ENCODE measurements at regions not wholly inside any gene's neighbourhood (a gene's known extent, or its start where the extent isn't known, plus 50 kb on each side); places are given as distances from the start of the nearest gene placed in this dataset.

DNA sequence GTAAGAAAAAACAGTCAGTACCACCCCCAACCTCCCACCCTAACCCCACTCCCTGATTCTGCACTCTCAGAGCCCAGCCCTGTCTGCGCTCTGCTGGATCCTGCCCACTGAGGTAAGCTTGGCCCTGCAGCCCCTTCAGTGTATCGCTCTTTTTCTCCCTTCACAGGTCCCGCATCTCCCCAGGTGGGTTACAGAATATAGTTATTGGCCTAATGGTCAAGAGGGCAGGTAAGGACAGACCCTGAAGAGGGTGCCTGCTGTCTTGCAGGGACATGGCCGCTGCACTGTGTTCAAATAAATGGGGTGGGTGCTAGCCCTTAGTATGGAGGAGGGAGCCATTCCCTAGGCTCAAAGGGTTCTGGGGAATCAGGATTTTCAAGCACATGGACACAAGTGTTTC lies 135.7 kb downstream of the ADSS2 start:
- Histone ChIP-seq H3K14ac (ENCODE audit: low read length in 2 of 2) (no peak overlapping the region), H2BK120ac (ENCODE audit: low read depth, low read length) (no peak overlapping the region), H2AFZ (ENCODE audit: low read depth, low read length) (no peak overlapping the region), H2BK15ac (ENCODE audit: low read depth, poor library complexity, severe bottlenecking) (no peak overlapping the region), H3K4me3 (ENCODE audit: insufficient read depth in 1 of 2, low read depth in 1 of 2, low read length in 2 of 2) (no peak overlapping the region), H3K4me1 (ENCODE audit: control insufficient read depth, insufficient read depth, low read depth, low read length) (no peaks in the 10 kb centered on the region), H3K27me3 (ENCODE audit: control insufficient read depth in 1 of 2, insufficient read depth in 1 of 2, low read length in 2 of 2) (no peaks in the 10 kb centered on the region), H3K18ac (ENCODE audit: low read depth in 1 of 2, low read length in 2 of 2) (no peak overlapping the region), H3K4ac (ENCODE audit: low read depth in 1 of 2, low read length in 2 of 2) (no peak overlapping the region), H3K27ac (ENCODE audit: low read length, poor library complexity, severe bottlenecking) (no peak overlapping the region), H3K4me2 (ENCODE audit: low read length, poor library complexity, severe bottlenecking) (no peak overlapping the region), H3K79me1 (replicated peaks; ENCODE audit: low read length, poor library complexity, severe bottlenecking) (no peaks in the 10 kb centered on the region), H3K9ac (ENCODE audit: low read length) (no peak overlapping the region), H3K23ac (ENCODE audit: low read length in 2 of 2) (no peak overlapping the region), H4K8ac (ENCODE audit: low read length) (no peak overlapping the region), H4K91ac (ENCODE audit: low read length) (no peak overlapping the region), H3K9me3 (ENCODE audit: control insufficient read depth, low read length) (no peaks in the 10 kb centered on the region), H2AK5ac (ENCODE audit: low read length, severe bottlenecking) (no peak overlapping the region), H2BK12ac (ENCODE audit: low read length in 2 of 2) (no peak overlapping the region), H3K36me3 (ENCODE audit: control insufficient read depth in 1 of 2, insufficient read depth in 2 of 2, low read depth in 1 of 2, low read length in 2 of 2) (no peaks in the 10 kb centered on the region), H2BK5ac (ENCODE audit: low read depth, low read length, poor library complexity, severe bottlenecking) (no peak overlapping the region)
- WGBS = 94% methylated on average over 4 of the region's 4 CpGs
- DNase-seq = no peak

DNA sequence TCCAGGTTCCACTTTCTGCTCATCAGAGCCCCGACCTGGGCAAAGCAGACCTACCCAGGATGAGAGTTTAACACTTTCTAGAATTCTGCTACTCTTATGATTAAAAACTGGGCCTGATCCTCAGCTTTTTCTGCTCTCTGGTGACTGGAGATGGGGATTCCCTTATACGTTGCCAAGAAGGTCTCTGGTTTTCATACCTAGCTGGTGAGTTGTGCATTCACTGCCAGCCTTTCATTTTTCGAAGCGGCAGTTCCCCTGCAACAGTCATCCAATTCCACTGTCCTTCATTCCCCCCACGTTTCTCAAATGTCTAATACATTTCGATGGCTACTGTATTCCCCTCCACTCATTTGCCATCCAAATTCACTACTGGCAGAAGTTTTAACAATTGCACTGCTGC lies 135.3 kb downstream of the ADSS2 start:
- no peak overlapping the region for H2BK5ac ChIP-seq (ENCODE audit: low read depth, low read length, poor library complexity, severe bottlenecking)
- no peak overlapping the region for H3K4ac ChIP-seq (ENCODE audit: low read depth in 1 of 2, low read length in 2 of 2)
- no peaks in the 10 kb centered on the region for H3K9me3 ChIP-seq (ENCODE audit: control insufficient read depth, low read length)
- DNase-seq = no peak
- no peak overlapping the region for H2BK12ac ChIP-seq (ENCODE audit: low read length in 2 of 2)
- H2AFZ ChIP-seq (ENCODE audit: low read depth, low read length) = no peak overlapping the region
- no peak overlapping the region for H3K4me2 ChIP-seq (ENCODE audit: low read length, poor library complexity, severe bottlenecking)
- H3K4me1 ChIP-seq (ENCODE audit: control insufficient read depth, insufficient read depth, low read depth, low read length) = no peaks in the 10 kb centered on the region
- WGBS = 88% methylated on average over 6 of the region's 6 CpGs
- H3K9ac ChIP-seq (ENCODE audit: low read length) = no peak overlapping the region
- H4K8ac ChIP-seq (ENCODE audit: low read length) = no peak overlapping the region
- H3K4me3 ChIP-seq (ENCODE audit: insufficient read depth in 1 of 2, low read depth in 1 of 2, low read length in 2 of 2) = no peak overlapping the region
- H4K91ac ChIP-seq (ENCODE audit: low read length) = no peak overlapping the region
- no peak overlapping the region for H3K14ac ChIP-seq (ENCODE audit: low read length in 2 of 2)
- no peak overlapping the region for H2BK120ac ChIP-seq (ENCODE audit: low read depth, low read length)
- H2AK5ac ChIP-seq (ENCODE audit: low read length, severe bottlenecking) = no peak overlapping the region
- no peak overlapping the region for H2BK15ac ChIP-seq (ENCODE audit: low read depth, poor library complexity, severe bottlenecking)
- H3K36me3 ChIP-seq (ENCODE audit: control insufficient read depth in 1 of 2, insufficient read depth in 2 of 2, low read depth in 1 of 2, low read length in 2 of 2) = no peaks in the 10 kb centered on the region
- H3K23ac ChIP-seq (ENCODE audit: low read length in 2 of 2) = no peak overlapping the region
- H3K79me1 ChIP-seq (replicated peaks; ENCODE audit: low read length, poor library complexity, severe bottlenecking) = no peaks in the 10 kb centered on the region
- H3K18ac ChIP-seq (ENCODE audit: low read depth in 1 of 2, low read length in 2 of 2) = no peak overlapping the region
- no peak overlapping the region for H3K27ac ChIP-seq (ENCODE audit: low read length, poor library complexity, severe bottlenecking)
- no peaks in the 10 kb centered on the region for H3K27me3 ChIP-seq (ENCODE audit: control insufficient read depth in 1 of 2, insufficient read depth in 1 of 2, low read length in 2 of 2)

DNA sequence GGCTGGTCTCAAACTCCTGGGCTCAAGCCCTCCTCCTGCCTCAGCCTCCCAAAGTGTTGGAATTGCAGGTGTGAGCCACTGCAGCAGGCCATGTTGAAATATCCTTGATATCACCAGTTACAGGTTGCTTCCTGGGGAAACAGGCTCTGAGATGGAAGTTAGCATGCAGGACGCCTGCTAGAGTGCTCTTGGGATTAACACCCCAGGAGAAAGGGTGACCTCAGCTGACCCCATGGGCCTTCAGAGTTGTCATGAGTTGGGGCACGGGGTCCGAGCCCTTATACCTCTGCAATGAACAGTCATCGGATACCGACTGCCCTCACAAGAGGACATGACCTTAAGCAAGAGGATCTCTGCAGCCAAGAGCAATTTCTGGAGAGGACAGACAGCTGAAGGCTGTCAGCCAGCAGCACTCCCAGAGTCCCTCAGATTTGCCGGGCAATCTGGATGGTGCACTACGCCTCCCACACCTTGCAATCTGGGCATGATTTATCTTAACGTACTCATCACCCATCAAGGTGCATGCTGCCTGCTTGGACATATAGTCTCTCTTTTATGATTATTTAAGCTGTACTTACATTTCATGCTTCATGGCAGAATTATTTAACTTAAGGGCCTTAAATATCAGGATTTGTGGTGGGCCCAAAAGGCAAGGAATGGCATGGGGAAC lies 134.6 kb downstream of the ADSS2 start:
- Histone ChIP-seq H2BK15ac (ENCODE audit: low read depth, poor library complexity, severe bottlenecking) (no peak overlapping the region), H3K79me1 (replicated peaks; ENCODE audit: low read length, poor library complexity, severe bottlenecking) (no peaks in the 10 kb centered on the region), H3K27me3 (ENCODE audit: control insufficient read depth in 1 of 2, insufficient read depth in 1 of 2, low read length in 2 of 2) (no peaks in the 10 kb centered on the region), H3K9me3 (ENCODE audit: control insufficient read depth, low read length) (no peaks in the 10 kb centered on the region), H2BK12ac (ENCODE audit: low read length in 2 of 2) (no peak overlapping the region), H3K4me1 (ENCODE audit: control insufficient read depth, insufficient read depth, low read depth, low read length) (no peaks in the 10 kb centered on the region), H3K4me3 (ENCODE audit: insufficient read depth in 1 of 2, low read depth in 1 of 2, low read length in 2 of 2) (no peak overlapping the region), H3K4me2 (ENCODE audit: low read length, poor library complexity, severe bottlenecking) (no peak overlapping the region), H3K14ac (ENCODE audit: low read length in 2 of 2) (no peak overlapping the region), H2AFZ (ENCODE audit: low read depth, low read length) (no peak overlapping the region), H3K9ac (ENCODE audit: low read length) (no peak overlapping the region), H3K4ac (ENCODE audit: low read depth in 1 of 2, low read length in 2 of 2) (no peak overlapping the region), H3K36me3 (ENCODE audit: control insufficient read depth in 1 of 2, insufficient read depth in 2 of 2, low read depth in 1 of 2, low read length in 2 of 2) (no peaks in the 10 kb centered on the region), H2AK5ac (ENCODE audit: low read length, severe bottlenecking) (no peak overlapping the region), H3K23ac (ENCODE audit: low read length in 2 of 2) (no peak overlapping the region), H4K91ac (ENCODE audit: low read length) (no peak overlapping the region), H2BK120ac (ENCODE audit: low read depth, low read length) (no peak overlapping the region), H3K18ac (ENCODE audit: low read depth in 1 of 2, low read length in 2 of 2) (no peak overlapping the region), H4K8ac (ENCODE audit: low read length) (no peak overlapping the region), H3K27ac (ENCODE audit: low read length, poor library complexity, severe bottlenecking) (no peak overlapping the region), H2BK5ac (ENCODE audit: low read depth, low read length, poor library complexity, severe bottlenecking) (no peak overlapping the region)
- DNase-seq = no peak
- 72% methylated on average over 7 of the region's 8 CpGs for WGBS

DNA sequence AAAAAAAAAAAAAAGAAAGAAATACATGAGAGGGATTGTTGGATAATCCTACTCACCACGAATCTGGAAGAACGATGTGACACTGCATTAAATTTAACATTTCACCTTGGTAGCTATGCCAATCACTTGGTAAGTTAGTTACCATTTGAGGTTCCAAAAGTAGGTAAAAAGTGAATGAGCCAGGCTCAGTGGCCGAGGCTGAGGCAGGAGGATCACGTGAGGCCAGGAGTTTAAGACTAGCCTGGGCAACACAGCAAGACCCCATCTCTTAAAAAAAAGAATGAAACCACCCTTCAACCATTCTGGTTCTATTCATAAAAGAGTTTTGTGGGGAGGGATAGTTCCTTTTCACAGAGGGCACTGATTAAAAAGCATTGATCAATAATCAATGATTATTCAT lies 133.6 kb downstream of the ADSS2 start:
- Histone ChIP-seq H3K27ac (ENCODE audit: low read length, poor library complexity, severe bottlenecking) (no peak overlapping the region), H4K91ac (ENCODE audit: low read length) (no peak overlapping the region), H3K4ac (ENCODE audit: low read depth in 1 of 2, low read length in 2 of 2) (no peak overlapping the region), H3K9me3 (ENCODE audit: control insufficient read depth, low read length) (no peaks in the 10 kb centered on the region), H2AK5ac (ENCODE audit: low read length, severe bottlenecking) (no peak overlapping the region), H4K8ac (ENCODE audit: low read length) (no peak overlapping the region), H3K4me1 (ENCODE audit: control insufficient read depth, insufficient read depth, low read depth, low read length) (no peaks in the 10 kb centered on the region), H3K27me3 (ENCODE audit: control insufficient read depth in 1 of 2, insufficient read depth in 1 of 2, low read length in 2 of 2) (no peaks in the 10 kb centered on the region), H2BK15ac (ENCODE audit: low read depth, poor library complexity, severe bottlenecking) (no peak overlapping the region), H3K18ac (ENCODE audit: low read depth in 1 of 2, low read length in 2 of 2) (no peak overlapping the region), H3K4me2 (ENCODE audit: low read length, poor library complexity, severe bottlenecking) (no peak overlapping the region), H2BK5ac (ENCODE audit: low read depth, low read length, poor library complexity, severe bottlenecking) (no peak overlapping the region), H3K23ac (ENCODE audit: low read length in 2 of 2) (no peak overlapping the region), H3K4me3 (ENCODE audit: insufficient read depth in 1 of 2, low read depth in 1 of 2, low read length in 2 of 2) (no peak overlapping the region), H2AFZ (ENCODE audit: low read depth, low read length) (no peak overlapping the region), H3K9ac (ENCODE audit: low read length) (no peak overlapping the region), H2BK120ac (ENCODE audit: low read depth, low read length) (no peak overlapping the region), H3K14ac (ENCODE audit: low read length in 2 of 2) (no peak overlapping the region), H3K36me3 (ENCODE audit: control insufficient read depth in 1 of 2, insufficient read depth in 2 of 2, low read depth in 1 of 2, low read length in 2 of 2) (no peaks in the 10 kb centered on the region), H2BK12ac (ENCODE audit: low read length in 2 of 2) (no peak overlapping the region), H3K79me1 (replicated peaks; ENCODE audit: low read length, poor library complexity, severe bottlenecking) (no peaks in the 10 kb centered on the region)
- no peak for DNase-seq
- WGBS = 100% methylated on average over 3 of the region's 4 CpGs

Measured in mesenchymal stem cell (in vitro differentiated cells and primary cell).